Hepatocyte (in vitro differentiated cells): ENCODE measurements at regions not wholly inside any gene's neighbourhood (a gene's known extent, or its start where the extent isn't known, plus 50 kb on each side); places are given as distances from the start of the nearest gene placed in this dataset.

Experiments
- DNase-seq: peaks from one replicate; pipeline ENCODE4 v3.0.0-alpha.2; 2016; ENCODE audit warnings: low spot score
- H2AFZ ChIP-seq: fragments of 200-600 bp; sonication (generic); 2 replicates; pipeline ENCODE4 v1.6.0; 2016; ENCODE audit warnings: antibody characterized with exemption, mild to moderate bottlenecking
- H3K27ac ChIP-seq: fragments of 200-600 bp; sonication (generic); 2 replicates; pipeline ENCODE4 v1.5.1; 2016; ENCODE audit warnings: mild to moderate bottlenecking
- H3K27me3 ChIP-seq: fragments of 200-600 bp; sonication (generic); 2 replicates; pipeline ENCODE4 v1.6.1; 2016
- H3K36me3 ChIP-seq: fragments of 200-600 bp; sonication (generic); replicated peaks from 2 replicates; pipeline ENCODE4 v1.5.1; 2016; ENCODE audit warnings: low read depth; ENCODE audit not compliant: insufficient read depth
- H3K4me1 ChIP-seq: fragments of 200-600 bp; sonication (generic); 2 replicates; pipeline ENCODE4 v1.5.1; 2016; ENCODE audit warnings: mild to moderate bottlenecking, moderate library complexity; ENCODE audit not compliant: insufficient read depth
- H3K4me2 ChIP-seq: fragments of 200-600 bp; sonication (generic); 2 replicates; pipeline ENCODE4 v1.6.0; 2016
- H3K4me3 ChIP-seq: fragments of 200-600 bp; sonication (generic); 2 replicates; pipeline ENCODE4 v1.5.1; 2016; ENCODE audit warnings: mild to moderate bottlenecking
- H3K79me2 ChIP-seq: fragments of 200-600 bp; sonication (generic); 2 replicates; pipeline ENCODE4 v1.6.0; 2017; ENCODE audit warnings: mild to moderate bottlenecking
- H3K9me2 ChIP-seq: fragments of 200-600 bp; sonication (generic); replicated peaks from 2 replicates; pipeline ENCODE4 v1.6.0; 2017; ENCODE audit warnings: mild to moderate bottlenecking; ENCODE audit not compliant: insufficient read depth
- H3K9me3 ChIP-seq: fragments of 200-600 bp; sonication (generic); 2 replicates; pipeline ENCODE4 v1.5.1; 2016; ENCODE audit warnings: low read depth, mild to moderate bottlenecking
- H4K20me1 ChIP-seq: fragments of 200-600 bp; sonication (generic); 2 replicates; pipeline ENCODE4 v1.6.0; 2016; ENCODE audit warnings: mild to moderate bottlenecking; ENCODE audit not compliant: insufficient read depth, poor library complexity, severe bottlenecking
- CTCF ChIP-seq: fragments of 200-600 bp; sonication (generic); IDR thresholded peaks from 2 replicates; pipeline ENCODE4 v1.5.1; 2016; ENCODE audit warnings: antibody characterized with exemption, mild to moderate bottlenecking; ENCODE audit not compliant: poor library complexity
- EZH2 ChIP-seq: fragments of 200-600 bp; sonication (generic); IDR thresholded peaks from 2 replicates; pipeline ENCODE4 v1.6.1; 2016; ENCODE audit warnings: antibody characterized with exemption, mild to moderate bottlenecking, borderline replicate concordance
- EZH2phosphoT487 ChIP-seq: fragments of 200-600 bp; sonication (generic); IDR thresholded peaks from one replicate; pipeline ENCODE4 v1.6.1; 2018; ENCODE audit warnings: antibody characterized with exemption, mild to moderate bottlenecking, low read depth, moderate library complexity; ENCODE audit not compliant: unreplicated experiment, severe bottlenecking
- WGBS: methylation state at CpG from one replicate; pipeline ENCODE4 v1.1.6; 2016; ENCODE audit warnings: low lambda C conversion rate; ENCODE audit errors: missing lambda C conversion rate; 5-methylcytosine and 5-hydroxymethylcytosine counted together

- Histone ChIP-seq H2AFZ (no peak overlapping the region), H3K4me3 (no peak overlapping the region), H3K79me2 (no peaks in the 10 kb centered on the region), H3K27ac (no peak overlapping the region), H3K36me3 (no peaks in the 10 kb centered on the region), H4K20me1 (no peaks in the 10 kb centered on the region), H3K9me2 (no peaks in the 10 kb centered on the region), H3K27me3 (no peaks in the 10 kb centered on the region), H3K9me3 (no peaks in the 10 kb centered on the region), H3K4me1 (no peaks in the 10 kb centered on the region), H3K4me2 (no peak overlapping the region)
- TF ChIP-seq CTCF (no peak), EZH2phosphoT487 (no peak), EZH2 (no peak)
- DNase-seq = no peak
- WGBS = 82% methylated on average over 6 of the region's 6 CpGs
These were observed 138.3 kb downstream of the ASB1 start for GRCh38 chr2:238565031-238565430.

- H3K27me3 ChIP-seq = no peaks in the 10 kb centered on the region
- H3K9me2 ChIP-seq = no peaks in the 10 kb centered on the region
- no peak overlapping the region for H2AFZ ChIP-seq
- H3K27ac ChIP-seq = no peak overlapping the region
- no peaks in the 10 kb centered on the region for H3K9me3 ChIP-seq
- no peaks in the 10 kb centered on the region for H3K36me3 ChIP-seq
- no peak for DNase-seq
- H3K79me2 ChIP-seq = no peaks in the 10 kb centered on the region
- no peaks in the 10 kb centered on the region for H3K4me1 ChIP-seq
- WGBS = 94% methylated on average over 9 of the region's 16 CpGs
- H3K4me3 ChIP-seq = no peak overlapping the region
- no peak overlapping the region for H3K4me2 ChIP-seq
- no peaks in the 10 kb centered on the region for H4K20me1 ChIP-seq
- TF ChIP-seq EZH2 (no peak), CTCF (no peak), EZH2phosphoT487 (no peak)
These were observed 139.4 kb downstream of the ASB1 start for GRCh38 chr2:238566001-238566645.

- Histone ChIP-seq H3K36me3 (no peaks in the 10 kb centered on the region), H3K27ac (no peak overlapping the region), H3K4me2 (no peak overlapping the region), H3K79me2 (no peaks in the 10 kb centered on the region), H3K4me3 (no peak overlapping the region), H3K9me3 (no peaks in the 10 kb centered on the region), H3K27me3 (no peaks in the 10 kb centered on the region), H4K20me1 (no peaks in the 10 kb centered on the region), H3K4me1 (no peaks in the 10 kb centered on the region), H2AFZ (no peak overlapping the region), H3K9me2 (no peaks in the 10 kb centered on the region)
- TF ChIP-seq EZH2 (no peak), EZH2phosphoT487 (no peak), CTCF (no peak)
- no peak for DNase-seq
- WGBS = 93% methylated on average over 22 of the region's 22 CpGs
These were observed 140.5 kb downstream of the ASB1 start for GRCh38 chr2:238567067-238567855.
